Lower leg skin (tissue), 4 donors: ENCODE measurements at regions not wholly inside any gene's neighbourhood (a gene's known extent, or its start where the extent isn't known, plus 50 kb on each side); places are given as distances from the start of the nearest gene placed in this dataset.

Experiments
- DNase-seq, 2 donors: peaks; one replicate each; pipeline ENCODE4 v3.0.0-alpha.2; 2019; ENCODE audit warnings: low spot score in 2 of 2
- H3K4me3 ChIP-seq: fragments of 200-600 bp; sonication (generic); 2 replicates; pipeline ENCODE4 v1.5.1; 2017; ENCODE audit warnings: mild to moderate bottlenecking, low read depth; ENCODE audit not compliant: poor library complexity, severe bottlenecking
- CTCF ChIP-seq, 3 donors: fragments of 450-650 bp; IDR thresholded peaks; one replicate each; pipeline ENCODE4 v1.5.1; 2016; ENCODE audit warnings: antibody characterized with exemption in 3 of 3, mild to moderate bottlenecking in 3 of 3, moderate library complexity in 2 of 3
- POLR2A ChIP-seq, 2 donors: fragments of 450-650 bp; IDR thresholded peaks; one replicate each; pipeline ENCODE4 v1.6.1; 2016 to 2017; ENCODE audit warnings: antibody characterized with exemption in 2 of 2, mild to moderate bottlenecking in 1 of 2, moderate library complexity in 1 of 2
- WGBS, 2 donors: methylation state at CpG; one replicate each; pipeline ENCODE4 v1.1.5; 2018; 5-methylcytosine and 5-hydroxymethylcytosine counted together
- intact Hi-C: fragments of 100-400 bp; cut with DNase I; formaldehyde crosslinking; loops from one replicate; pipeline ENCODE4 v1.15.0; 2023; ENCODE audit warnings: low total_unique reads

DNA sequence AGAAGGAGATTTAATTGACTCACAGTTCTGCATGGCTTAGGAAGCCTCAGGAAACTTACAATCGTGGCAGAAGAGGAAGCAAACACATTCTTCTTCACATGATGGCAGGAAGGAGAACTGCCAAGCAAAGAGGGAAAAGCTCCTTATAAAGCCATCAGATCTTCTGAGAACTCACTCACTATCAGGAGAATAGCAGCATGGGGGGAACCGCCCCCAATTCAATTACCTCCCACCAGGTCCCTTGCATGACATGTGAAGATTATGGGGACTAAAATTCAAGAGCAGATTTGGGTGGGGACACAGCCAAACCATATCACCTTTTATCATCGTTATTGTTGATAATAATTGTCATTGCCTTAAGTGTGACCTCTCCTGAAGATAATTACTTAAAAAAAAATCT, 197.9 kb upstream of the SLC14A2 start:
- no peak overlapping the region for H3K4me3 ChIP-seq
- 70 to 71% methylated on average over 3 of the region's 3 CpGs for WGBS, 2 donors
- intact Hi-C loops = no loop called here
- no peak for DNase-seq
- no peak for TF ChIP-seq CTCF (IDR thresholded peaks at IDR 0.05)
- no peak for TF ChIP-seq POLR2A (IDR thresholded peaks at IDR 0.05)

DNA sequence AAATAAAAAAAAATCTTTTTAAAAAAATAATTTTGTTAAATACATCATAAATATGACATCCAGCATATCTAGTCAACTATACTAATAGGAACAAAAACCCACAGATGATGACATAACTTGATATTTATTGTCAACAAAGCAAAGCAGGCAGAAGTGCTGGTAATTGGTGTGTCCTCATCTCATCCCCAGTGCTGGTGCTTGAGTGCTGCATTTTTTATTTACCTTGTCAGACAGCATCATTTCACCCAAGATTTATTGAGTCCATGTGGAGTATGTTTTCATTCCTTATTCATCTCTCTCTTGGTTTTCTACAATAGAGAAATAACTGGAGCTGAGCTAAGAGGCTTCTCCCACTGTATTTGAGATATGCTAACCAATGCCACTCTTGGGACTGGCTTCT, 191.6 kb upstream of the SLC14A2 start:
- intact Hi-C loops = no loop called here
- no peak for TF ChIP-seq POLR2A (IDR thresholded peaks at IDR 0.05)
- no peak for TF ChIP-seq CTCF (IDR thresholded peaks at IDR 0.05)
- no peak for DNase-seq
- no peak overlapping the region for H3K4me3 ChIP-seq

DNA sequence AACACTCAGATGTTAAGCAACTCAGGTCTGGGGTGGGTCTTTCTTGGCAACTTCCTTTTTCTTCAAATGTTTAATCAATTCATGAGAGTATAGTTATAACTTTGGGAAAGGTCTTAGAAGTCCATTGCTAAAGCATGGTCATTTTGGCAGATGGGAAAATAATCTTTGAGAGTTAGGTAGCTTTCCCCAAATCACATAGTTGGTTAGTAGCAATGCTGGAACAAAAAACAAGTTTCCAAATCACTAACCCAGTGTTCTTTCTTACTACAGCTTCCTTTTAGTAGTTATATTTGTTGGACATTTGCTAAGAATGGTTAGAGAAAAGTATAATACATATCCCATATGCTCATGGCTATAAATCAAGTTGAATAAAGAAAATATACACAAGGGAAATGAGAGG, 185.2 kb upstream of the SLC14A2 start:
- TF ChIP-seq CTCF (IDR thresholded peaks at IDR 0.05) = no peak
- TF ChIP-seq POLR2A (IDR thresholded peaks at IDR 0.05) = no peak
- intact Hi-C loops = no loop called here
- no peak overlapping the region for H3K4me3 ChIP-seq
- DNase-seq = no peak

- WGBS, 2 donors = 78 to 93% methylated on average over 3 of the region's 3 CpGs
- no peak overlapping the region for H3K4me3 ChIP-seq
- DNase-seq = no peak
- intact Hi-C loops = no loop called here
- TF ChIP-seq POLR2A (IDR thresholded peaks at IDR 0.05) = no peak
- TF ChIP-seq CTCF (IDR thresholded peaks at IDR 0.05) = no peak
Measured at GRCh38 chr18:45435810-45436209, 179.5 kb upstream of the SLC14A2 start.

- H3K4me3 ChIP-seq = no peak overlapping the region
- TF ChIP-seq CTCF (IDR thresholded peaks at IDR 0.05) = no peak
- TF ChIP-seq POLR2A (IDR thresholded peaks at IDR 0.05) = no peak
- intact Hi-C loops = no loop called here
- DNase-seq = no peak
- WGBS, 2 donors = 92 to 94% methylated on average over 9 of the region's 9 CpGs
Measured at GRCh38 chr18:45437366-45437765, 177.9 kb upstream of the SLC14A2 start.

DNA sequence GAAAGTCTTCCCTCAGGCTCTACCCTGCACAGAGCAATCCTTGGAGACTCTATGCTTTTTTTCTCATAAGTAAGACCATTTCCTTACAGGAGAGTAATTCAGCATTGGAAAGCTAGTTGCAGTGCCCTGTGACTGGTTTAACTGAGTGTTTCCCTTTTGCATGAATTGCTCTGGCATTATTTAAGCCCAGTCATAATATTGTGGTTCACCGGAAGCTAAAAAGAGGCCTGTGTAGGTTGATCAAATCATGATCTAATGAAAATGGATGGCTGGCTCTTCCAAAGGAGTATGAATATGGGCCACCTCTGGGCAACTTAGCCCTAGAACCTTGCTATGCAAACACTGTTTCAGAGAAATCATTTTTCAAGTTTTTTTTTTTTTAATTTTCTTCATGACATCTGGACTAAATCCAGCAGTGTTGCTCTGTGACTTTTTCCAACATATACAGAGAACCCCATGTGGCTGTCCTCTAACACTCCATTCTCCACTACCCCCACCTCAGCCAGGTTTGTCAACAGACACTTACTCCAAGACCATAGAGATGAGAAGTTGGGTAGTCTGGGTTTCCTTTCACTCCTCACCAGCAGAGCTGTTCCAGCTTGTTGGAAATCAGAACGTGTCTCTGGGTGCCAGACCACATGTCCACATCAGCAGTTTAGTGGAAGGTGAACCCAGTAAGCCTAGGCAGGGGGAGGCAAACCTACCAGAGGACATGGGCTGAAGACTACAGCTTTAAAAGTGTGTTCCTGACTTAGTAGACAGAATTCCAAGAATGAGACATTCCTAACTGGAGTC, 175.2 kb upstream of the SLC14A2 start:
- no peak for DNase-seq
- 65 to 66% methylated on average over 2 of the region's 2 CpGs for WGBS, 2 donors
- TF ChIP-seq CTCF (IDR thresholded peaks at IDR 0.05) (no peak), POLR2A (IDR thresholded peaks at IDR 0.05) (no peak)
- no peak overlapping the region for H3K4me3 ChIP-seq
- intact Hi-C loops = no loop called here
